ENCODE measurements at regions not wholly inside any gene's neighbourhood (a gene's known extent, or its start where the extent isn't known, plus 50 kb on each side); places are given as distances from the start of the nearest gene placed in this dataset.

- DNase-seq (ENCODE audit: low read depth, low spot score) = no peak
- no peaks in the 10 kb centered on the region for H3K36me3 ChIP-seq (ENCODE audit: control insufficient read depth, insufficient read depth, low read length)
- CTCF ChIA-PET = no interaction called here
- no peaks in the 10 kb centered on the region for H3K9me3 ChIP-seq (ENCODE audit: control insufficient read depth, insufficient read depth, low read depth, low read length)
- in situ Hi-C loops (cut with HindIII; ENCODE audit: low pct_unique_long_range_greater_than_20kb, low sequenced_read_pairs) = no loop called here
- H3K27me3 ChIP-seq (ENCODE audit: control insufficient read depth, insufficient read depth, low read length) = no peaks in the 10 kb centered on the region
- intact Hi-C loops (cut with micrococcal nuclease; ENCODE audit: unreplicated experiment) = no loop called here
- no peaks in the 10 kb centered on the region for H3K4me1 ChIP-seq (ENCODE audit: control insufficient read depth, insufficient read depth, low read length)
- no peak for ATAC-seq
- POLR2A ChIA-PET = no interaction called here
- H3K4me3 ChIP-seq (ENCODE audit: low read depth in 2 of 2, low read length in 2 of 2) = no peak overlapping the region
- H3K27ac ChIP-seq (ENCODE audit: low read length) = no peak overlapping the region
- TF ChIP-seq TCF7L2 (IDR thresholded peaks at IDR 0.05; ENCODE audit: low read depth, low read length) = no peak
- no peak for TF ChIP-seq POLR2AphosphoS5 (IDR thresholded peaks at IDR 0.05; ENCODE audit: low read depth, low read length)
- no peak for TF ChIP-seq REST (IDR thresholded peaks at IDR 0.05; ENCODE audit: insufficient read depth in 1 of 2, low read depth in 2 of 2, low read length in 1 of 2)
- no peak for TF ChIP-seq CTCF (IDR thresholded peaks at IDR 0.05)
- TF ChIP-seq SIN3A (IDR thresholded peaks at IDR 0.05; ENCODE audit: borderline replicate concordance, insufficient read depth, low read depth, low read length) = no peak
- BruUV-seq (replicated peaks) = no TSS peak
Measured at GRCh38 chr4:18242919-18243693, 221.6 kb upstream of the LCORL start.

DNA sequence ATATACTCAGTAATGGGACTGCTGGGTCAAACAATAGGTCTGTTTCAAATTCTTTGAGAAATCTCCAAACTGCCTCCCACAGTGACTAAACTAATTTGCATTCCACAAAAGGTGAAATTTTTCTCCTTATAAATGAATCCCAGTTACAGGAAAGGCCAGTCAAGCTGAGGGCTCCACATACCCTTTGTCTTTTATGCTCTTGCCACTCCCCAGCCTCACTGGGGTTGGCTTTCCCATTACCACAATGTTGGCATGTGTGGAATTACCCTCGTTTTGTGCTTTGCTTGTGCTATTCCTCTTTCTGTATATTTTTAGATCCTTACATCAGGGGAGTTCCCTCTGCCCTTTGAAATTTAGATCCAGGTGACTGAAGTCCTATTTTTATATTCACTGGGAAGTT is 220.2 kb upstream of the LCORL start:
- H3K27me3 ChIP-seq (ENCODE audit: control insufficient read depth, insufficient read depth, low read length) = no peaks in the 10 kb centered on the region
- ATAC-seq (no peak), DNase-seq (ENCODE audit: low read depth, low spot score) (no peak)
- POLR2A ChIA-PET = no interaction called here
- TF ChIP-seq SIN3A (IDR thresholded peaks at IDR 0.05; ENCODE audit: borderline replicate concordance, insufficient read depth, low read depth, low read length) = no peak
- TF ChIP-seq CTCF (IDR thresholded peaks at IDR 0.05) = no peak
- TF ChIP-seq POLR2AphosphoS5 (IDR thresholded peaks at IDR 0.05; ENCODE audit: low read depth, low read length) = no peak
- TF ChIP-seq TCF7L2 (IDR thresholded peaks at IDR 0.05; ENCODE audit: low read depth, low read length) = no peak
- no peak for TF ChIP-seq REST (IDR thresholded peaks at IDR 0.05; ENCODE audit: insufficient read depth in 1 of 2, low read depth in 2 of 2, low read length in 1 of 2)
- in situ Hi-C loops (cut with HindIII; ENCODE audit: low pct_unique_long_range_greater_than_20kb, low sequenced_read_pairs) = no loop called here
- H3K27ac ChIP-seq (ENCODE audit: low read length) = no peak overlapping the region
- H3K36me3 ChIP-seq (ENCODE audit: control insufficient read depth, insufficient read depth, low read length) = no peaks in the 10 kb centered on the region
- CTCF ChIA-PET = no interaction called here
- intact Hi-C loops (cut with micrococcal nuclease; ENCODE audit: unreplicated experiment) = no loop called here
- H3K4me1 ChIP-seq (ENCODE audit: control insufficient read depth, insufficient read depth, low read length) = no peaks in the 10 kb centered on the region
- BruUV-seq (replicated peaks) = no TSS peak
- no peak overlapping the region for H3K4me3 ChIP-seq (ENCODE audit: low read depth in 2 of 2, low read length in 2 of 2)
- H3K9me3 ChIP-seq (ENCODE audit: control insufficient read depth, insufficient read depth, low read depth, low read length) = no peaks in the 10 kb centered on the region

Data from Panc1 (cell line).